ENCODE measurements at regions not wholly inside any gene's neighbourhood (a gene's known extent, or its start where the extent isn't known, plus 50 kb on each side); places are given as distances from the start of the nearest gene placed in this dataset.
"Not testable (repeated sequence)": the region's sequence is repeated elsewhere in the genome, so short reads cannot be mapped to it uniquely, and the experiment has no call there.

- DNase-seq (ENCODE audit: low spot score), result no peak
Measured at GRCh38 chr21:23093259-23093658, 2095.1 kb downstream of the NCAM2 start.

DNA sequence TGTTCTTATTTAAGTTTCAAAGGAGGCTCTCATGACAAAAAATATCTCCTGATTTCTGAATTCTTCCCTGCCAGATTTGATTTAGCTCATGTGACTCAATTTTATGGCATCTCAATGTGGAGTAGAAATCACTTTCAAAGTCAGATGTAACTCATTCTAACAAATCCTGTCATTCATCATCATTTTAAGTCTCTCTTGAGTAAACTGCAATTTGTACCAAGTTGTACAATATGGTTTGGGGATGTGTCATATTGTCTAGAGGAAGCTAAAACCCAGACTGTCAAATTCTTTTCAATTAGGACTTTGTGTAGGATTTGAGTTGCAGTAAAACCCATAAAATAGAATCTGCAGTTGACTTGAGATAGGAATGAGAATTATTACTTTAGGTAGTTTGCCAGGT, 2101.0 kb downstream of the NCAM2 start:
- no peak for DNase-seq (ENCODE audit: low spot score)

DNA sequence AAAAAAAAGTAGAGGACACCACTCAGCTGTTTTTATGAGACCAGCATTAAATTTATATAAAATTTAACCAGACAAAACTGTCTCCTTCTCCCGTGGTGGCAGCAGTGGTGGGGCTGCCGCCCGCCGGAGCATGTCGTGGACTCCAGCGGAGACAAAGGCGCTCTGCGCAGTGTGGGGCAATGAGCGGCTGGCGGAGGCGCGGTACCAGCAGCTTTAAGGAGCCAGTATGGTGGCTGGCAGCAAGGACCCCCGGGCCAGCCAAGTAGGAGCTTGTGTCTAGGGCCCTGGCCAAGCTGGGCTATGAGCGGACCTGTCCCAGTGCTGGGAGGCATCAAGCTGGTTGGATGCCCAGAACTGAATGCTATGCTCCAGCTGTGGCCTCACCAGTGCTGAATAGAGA, 2102.9 kb downstream of the NCAM2 start:
- DNase-seq (ENCODE audit: low spot score), result no peak

- no peak for DNase-seq (ENCODE audit: low spot score)
Measured at GRCh38 chr21:23108533-23108932, 2110.3 kb downstream of the NCAM2 start.

- DNase-seq (ENCODE audit: low spot score), result no peak
Measured at GRCh38 chr21:23111070-23111600, 2112.9 kb downstream of the NCAM2 start.

DNA sequence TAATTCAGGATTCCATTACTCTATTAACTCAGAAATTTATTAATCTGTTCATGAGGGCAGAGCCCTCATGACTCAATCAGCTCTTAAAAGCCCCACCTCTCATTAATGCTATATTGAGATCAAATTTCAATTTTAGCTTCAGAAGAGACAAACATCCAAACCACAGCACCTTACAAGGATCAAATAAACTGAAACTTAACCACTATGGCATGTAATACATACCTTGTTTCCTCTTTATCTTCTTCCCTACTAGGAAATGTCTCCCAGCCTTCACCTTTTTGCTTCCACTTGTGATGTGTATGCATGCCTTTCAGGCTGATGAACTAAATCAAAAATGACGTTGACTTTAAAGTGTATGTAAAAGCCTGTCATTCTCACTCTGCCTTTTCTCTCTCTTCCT, 2121.3 kb downstream of the NCAM2 start:
- DNase-seq (ENCODE audit: low spot score), result no peak

GRCh38 chr21:23127973-23128372, 2129.8 kb downstream of the NCAM2 start:
- DNase-seq (ENCODE audit: low spot score), result no peak

GRCh38 chr21:23130308-23130707, 2132.1 kb downstream of the NCAM2 start:
- no peak for DNase-seq (ENCODE audit: low spot score)

DNA sequence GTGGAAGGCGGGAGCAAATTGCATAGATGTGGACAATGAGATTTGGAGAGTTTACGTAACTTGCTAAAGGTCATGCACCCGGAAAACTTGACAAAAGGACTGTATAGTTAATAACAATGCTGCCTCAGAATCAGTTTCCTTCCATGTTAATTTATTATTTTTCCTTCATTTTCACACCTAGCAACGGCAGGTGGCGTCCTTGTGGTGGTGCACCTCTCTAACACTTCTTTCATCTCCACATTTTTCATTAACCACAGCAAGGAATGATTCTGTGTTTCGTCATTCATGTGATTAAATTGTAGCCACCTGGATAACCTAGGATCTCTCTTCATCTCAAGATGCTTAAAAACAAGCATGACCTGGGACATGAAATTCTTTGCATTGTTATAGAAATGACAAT, 2133.0 kb downstream of the NCAM2 start:
- no peak for DNase-seq (ENCODE audit: low spot score)

- no peak for DNase-seq (ENCODE audit: low spot score)
Measured at GRCh38 chr21:23138797-23139196, 2140.6 kb downstream of the NCAM2 start.

DNA sequence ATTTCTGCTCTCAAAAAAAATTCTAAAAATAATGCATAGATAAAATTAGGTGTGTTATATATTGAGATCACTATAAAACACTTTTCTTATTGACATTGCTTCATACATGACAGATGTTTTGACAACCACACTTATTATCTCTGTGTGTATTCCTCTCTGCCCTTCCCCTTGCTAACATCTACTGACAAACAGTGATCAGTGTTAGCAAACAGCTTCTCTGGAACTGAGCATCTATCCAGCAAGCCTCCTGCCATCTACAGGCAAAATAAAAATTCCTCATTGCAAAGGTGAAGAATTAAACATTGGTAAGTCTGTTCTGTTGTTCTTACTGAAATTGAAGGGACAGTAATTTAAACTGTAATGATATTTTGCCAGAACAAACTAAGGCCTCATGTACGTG, 2153.9 kb downstream of the NCAM2 start:
- no peak for DNase-seq (ENCODE audit: low spot score)

- DNase-seq (ENCODE audit: low spot score), result not testable (repeated sequence)
Measured at GRCh38 chr21:23153842-23154241, 2155.6 kb downstream of the NCAM2 start.

- no peak for DNase-seq (ENCODE audit: low spot score)
Measured at GRCh38 chr21:23155281-23155680, 2157.1 kb downstream of the NCAM2 start.

- DNase-seq (ENCODE audit: low spot score), result no peak
Measured at GRCh38 chr21:23160914-23161313, 2162.7 kb downstream of the NCAM2 start.

GRCh38 chr21:23162198-23162946, 2164.2 kb downstream of the NCAM2 start:
- DNase-seq (ENCODE audit: low spot score), result no peak
